GM18498 (cell line): ENCODE measurements at regions not wholly inside any gene's neighbourhood (a gene's known extent, or its start where the extent isn't known, plus 50 kb on each side); places are given as distances from the start of the nearest gene placed in this dataset.

ENCODE experiments used
- ATAC-seq: cut with Tn5 transposase; IDR thresholded peaks from one replicate; pipeline ENCODE4 v1.9.1; 2021; ENCODE audit warnings: mild to moderate bottlenecking, moderate library complexity; ENCODE audit not compliant: unreplicated experiment

- ATAC-seq = no peak
Measured at GRCh38 chr1:47551971-47552528, 114.2 kb downstream of the FOXD2 start.

DNA sequence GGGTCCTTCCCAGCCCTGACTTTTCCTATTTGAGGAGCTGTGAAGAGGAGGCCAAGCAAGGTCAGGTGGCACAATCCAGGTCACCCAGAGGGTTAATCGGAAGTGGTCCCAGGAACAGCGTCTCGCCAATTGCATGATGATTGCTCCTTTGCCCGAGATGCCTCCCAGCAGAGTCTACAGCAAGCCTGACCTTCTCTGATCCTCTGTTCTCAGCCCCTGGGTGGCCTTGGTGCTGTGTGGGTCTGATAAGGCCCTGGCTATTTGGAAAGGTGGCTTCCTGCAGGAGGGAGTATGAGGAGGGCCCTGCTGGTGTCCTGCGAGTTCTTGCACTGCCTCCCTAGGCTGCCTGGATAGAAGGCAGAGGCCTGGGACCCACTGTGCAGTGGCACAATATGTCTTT lies 116.2 kb downstream of the FOXD2 start:
- ATAC-seq = no peak

DNA sequence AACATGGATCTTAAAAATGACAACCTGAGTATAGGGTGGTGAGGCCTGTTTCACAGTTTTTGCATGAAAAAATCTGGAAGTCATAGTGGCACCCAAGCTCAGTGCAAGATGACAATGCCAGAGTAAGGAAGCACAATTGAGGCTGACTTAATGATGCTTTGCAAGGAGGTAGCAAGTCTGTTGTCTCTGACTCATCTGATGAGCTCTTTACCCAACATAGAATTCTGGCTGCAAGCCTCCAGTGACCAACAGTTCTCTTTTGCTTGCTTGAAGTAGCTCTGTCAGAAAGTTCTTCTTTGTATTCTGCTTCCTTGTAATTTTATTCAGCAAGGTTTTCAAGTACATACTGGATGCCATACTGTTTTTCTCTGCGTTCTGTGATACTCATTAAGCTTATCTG lies 117.1 kb downstream of the FOXD2 start:
- no peak for ATAC-seq

DNA sequence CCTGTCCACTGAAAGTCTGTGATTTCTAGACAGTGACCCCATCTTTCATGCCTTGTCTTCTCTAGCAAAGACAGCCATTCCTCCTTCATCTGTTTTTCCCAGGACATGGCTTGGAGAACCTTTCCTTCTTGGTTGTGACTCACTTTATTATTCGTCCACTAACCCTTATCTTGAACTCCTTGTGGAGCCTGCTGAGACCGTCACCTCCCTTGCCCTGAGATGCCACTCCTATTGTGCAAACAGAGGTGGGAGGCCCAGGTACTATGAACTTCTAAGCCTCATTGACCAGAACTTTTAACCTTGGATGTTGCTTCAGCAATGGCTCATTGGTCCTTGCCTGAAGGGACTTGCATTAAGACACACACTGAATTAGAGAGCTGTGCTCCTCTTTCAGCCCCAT lies 117.5 kb downstream of the FOXD2 start:
- no peak for ATAC-seq

- no peak for ATAC-seq
Measured at GRCh38 chr1:47555841-47556560, 118.2 kb downstream of the FOXD2 start.

DNA sequence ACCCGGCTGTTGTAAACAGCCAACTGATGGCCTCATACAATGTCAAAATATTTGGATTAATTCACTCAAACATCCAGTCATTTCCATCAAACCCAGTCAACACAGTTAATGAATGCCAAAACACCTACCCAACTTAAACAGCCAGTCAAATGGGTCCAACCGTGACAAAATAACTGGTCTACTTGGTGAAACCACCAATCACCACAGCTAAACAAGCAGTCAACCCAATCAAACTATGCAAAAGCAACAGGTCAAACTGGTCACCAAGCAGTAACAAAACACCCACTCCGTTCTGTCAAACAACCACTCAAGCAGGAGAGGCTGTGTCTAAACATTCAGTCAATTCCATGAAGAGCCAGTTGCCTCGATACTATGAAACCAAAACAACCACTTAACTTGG lies 119.2 kb downstream of the FOXD2 start:
- ATAC-seq = no peak

DNA sequence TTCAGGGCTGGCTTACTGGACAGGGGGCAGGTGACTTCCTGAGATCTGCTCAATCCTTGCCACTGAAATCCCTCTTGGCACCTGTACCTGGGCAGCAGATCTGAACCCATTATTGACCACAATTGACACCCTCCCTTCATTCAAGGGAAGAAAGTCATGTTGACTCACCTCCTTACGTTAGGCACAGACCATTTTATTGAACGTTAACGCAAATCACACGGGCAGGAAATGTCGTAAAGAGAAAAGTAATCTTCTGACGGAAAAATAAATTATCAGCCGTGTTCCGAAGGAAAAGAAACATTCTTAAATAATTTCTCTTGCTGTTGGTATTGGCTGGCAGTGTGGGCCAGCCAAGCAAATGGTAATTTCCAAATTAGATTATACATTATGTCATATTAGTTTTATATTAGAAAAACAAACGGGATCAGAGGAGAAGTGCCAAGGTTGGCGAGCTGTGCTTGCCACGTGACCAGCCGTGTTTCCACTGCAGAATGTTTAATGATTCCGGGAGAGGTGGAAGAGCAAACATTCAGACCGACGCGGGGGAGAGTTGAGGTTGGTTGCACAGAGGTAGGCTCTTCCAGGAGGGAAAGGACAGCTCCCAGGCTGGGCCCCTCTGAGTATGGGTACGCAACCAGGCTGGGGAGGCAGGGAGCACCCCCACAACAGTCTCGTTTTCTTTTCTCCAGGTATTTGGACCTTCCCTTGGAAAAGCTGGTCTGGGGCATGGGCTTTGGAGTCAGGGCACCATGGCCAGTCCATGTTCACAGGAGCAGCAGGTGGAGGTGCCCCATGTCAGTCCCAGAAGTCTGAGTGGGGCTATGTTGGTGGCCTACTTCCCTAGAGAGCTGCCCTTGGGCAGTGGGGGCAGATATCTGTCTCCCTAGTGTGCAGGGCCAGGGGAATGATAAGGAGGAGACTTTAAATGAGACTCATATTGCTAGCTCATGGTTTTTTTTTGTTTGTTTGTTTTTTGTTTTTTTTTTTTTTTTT lies 121.1 kb downstream of the FOXD2 start:
- ATAC-seq = no peak

- no peak for ATAC-seq
Measured at GRCh38 chr1:47559944-47560695, 122.3 kb downstream of the FOXD2 start.

DNA sequence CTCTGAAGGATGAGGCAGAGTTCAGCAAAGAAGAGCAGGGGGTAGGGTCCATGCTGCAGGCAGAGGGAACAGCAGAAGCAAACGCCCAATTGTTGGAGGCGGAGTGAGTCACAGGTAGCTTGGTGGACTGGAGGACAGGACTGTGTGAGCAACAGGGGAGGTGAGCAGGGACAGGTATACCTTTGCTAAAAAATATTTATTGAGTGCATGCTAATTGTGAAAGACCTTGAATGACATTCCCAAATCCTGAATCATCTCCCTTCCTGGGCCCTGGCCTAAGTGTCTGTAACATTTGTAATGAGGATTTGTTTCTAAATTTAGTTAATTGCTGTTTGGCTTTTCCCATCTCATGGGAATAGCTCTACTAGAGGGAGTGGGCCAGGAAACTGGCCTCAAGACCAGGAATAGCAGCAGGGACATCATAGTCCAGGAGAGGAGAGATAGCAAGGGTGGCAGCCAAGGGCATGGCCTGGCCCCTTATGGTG lies 123.7 kb downstream of the FOXD2 start:
- no peak for ATAC-seq

- no peak for ATAC-seq
Measured at GRCh38 chr1:47562147-47562546, 124.3 kb downstream of the FOXD2 start.

- no peak for ATAC-seq
Measured at GRCh38 chr1:47562799-47563198, 125.0 kb downstream of the FOXD2 start.

- ATAC-seq = no peak
Measured at GRCh38 chr1:47563201-47563600, 125.4 kb downstream of the FOXD2 start.

GRCh38 chr1:47564570-47564969 lies 126.7 kb downstream of the FOXD2 start:
- no peak for ATAC-seq

- no peak for ATAC-seq
Measured at GRCh38 chr1:47565092-47565491, 127.2 kb downstream of the FOXD2 start.

DNA sequence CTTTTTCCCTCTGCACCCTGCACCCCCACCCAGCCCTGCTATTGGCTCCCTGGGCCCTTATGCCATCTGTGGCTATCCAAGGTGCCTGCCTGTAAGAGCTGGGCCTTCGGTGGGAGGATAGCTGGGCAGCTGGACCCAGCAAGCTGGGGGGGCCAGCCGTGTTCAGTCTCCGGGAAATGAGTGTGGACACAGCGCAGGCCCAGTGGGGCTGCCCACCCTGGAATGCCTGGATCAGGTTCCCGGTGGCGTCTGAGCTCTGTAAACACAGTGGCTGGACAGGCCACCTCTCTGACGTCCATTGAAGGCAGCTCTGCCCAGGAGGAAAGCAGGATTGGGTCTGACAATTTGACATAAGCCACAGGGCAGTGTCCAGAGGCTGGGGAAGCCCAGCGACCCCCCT lies 127.8 kb downstream of the FOXD2 start:
- no peak for ATAC-seq

DNA sequence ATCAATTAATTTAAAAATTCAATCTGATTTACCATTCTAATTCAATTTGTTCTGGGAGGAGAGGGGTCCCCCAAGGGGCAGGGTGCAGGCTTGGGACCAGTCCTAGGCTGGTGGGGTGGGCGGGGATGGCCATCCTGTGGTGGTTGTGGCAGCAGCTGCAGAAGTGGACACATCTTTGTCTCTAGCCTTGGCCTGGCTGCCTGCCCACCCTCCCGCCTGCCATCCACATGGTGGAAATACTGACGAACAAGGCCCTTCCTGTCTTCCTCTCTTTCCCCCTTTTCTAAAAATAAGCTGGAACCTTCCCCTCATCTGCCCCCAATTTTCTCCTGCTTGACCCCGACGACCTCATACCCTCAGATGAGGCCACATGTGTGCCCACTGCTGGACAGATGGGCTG lies 130.9 kb downstream of the FOXD2 start:
- no peak for ATAC-seq

- ATAC-seq = no peak
Measured at GRCh38 chr1:47569261-47569660, 131.4 kb downstream of the FOXD2 start.

GRCh38 chr1:47569681-47570470 lies 132.0 kb downstream of the FOXD2 start:
- no peak for ATAC-seq

DNA sequence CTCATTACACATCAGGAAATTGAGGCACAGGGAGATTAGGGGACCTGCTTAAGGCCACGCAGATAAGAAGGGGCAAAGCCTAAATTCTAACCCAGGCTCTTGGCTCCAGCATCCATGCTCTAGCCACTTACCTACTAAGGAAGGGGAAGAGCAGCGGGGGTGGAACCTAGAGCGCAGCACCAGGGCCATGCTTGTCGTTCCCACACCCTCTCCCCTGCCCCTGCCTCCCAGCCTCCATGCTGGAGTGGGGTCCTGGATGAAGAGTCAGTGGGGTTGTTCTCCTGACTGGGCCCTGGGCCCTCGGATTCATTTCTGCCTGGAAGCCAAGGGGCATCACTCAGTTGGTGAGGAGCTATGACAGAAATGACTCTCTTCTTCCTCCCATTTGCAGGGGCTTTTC lies 133.3 kb downstream of the FOXD2 start:
- no peak for ATAC-seq

DNA sequence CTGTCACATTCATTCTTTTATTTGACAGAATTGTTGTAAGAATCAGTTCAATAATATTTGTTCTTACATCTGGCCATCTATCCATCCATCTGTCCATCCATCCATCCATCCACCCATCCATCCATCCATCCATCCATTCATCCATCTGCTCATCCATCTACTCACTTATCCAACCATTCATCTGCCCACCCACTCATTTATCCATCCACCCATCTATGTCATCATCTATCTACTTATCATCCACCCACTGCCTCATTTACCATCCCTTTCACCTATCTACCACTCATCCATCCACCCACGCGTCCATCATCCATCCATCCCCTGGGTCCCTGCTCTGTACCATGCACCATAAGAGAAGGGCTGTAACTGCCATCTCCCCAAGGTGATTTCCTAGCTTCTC lies 134.1 kb downstream of the FOXD2 start:
- ATAC-seq = no peak
